H9 (cell line): ENCODE measurements at regions not wholly inside any gene's neighbourhood (a gene's known extent, or its start where the extent isn't known, plus 50 kb on each side); places are given as distances from the start of the nearest gene placed in this dataset.

ENCODE experiments used
- DNase-seq: peaks from one replicate; pipeline ENCODE4 v3.0.0-alpha.2; 2017
- H2AFZ ChIP-seq: one replicate; pipeline ENCODE4 v1.6.1; 2013; ENCODE audit warnings: mild to moderate bottlenecking, low read length, control low read depth, moderate library complexity
- H2AK5ac ChIP-seq: 2 replicates; pipeline ENCODE4 v1.6.1; 2013; ENCODE audit warnings: low read length, control low read depth, mixed read lengths; ENCODE audit not compliant: insufficient read length
- H2BK120ac ChIP-seq: one replicate; pipeline ENCODE4 v1.6.1; 2013; ENCODE audit warnings: low read depth, mild to moderate bottlenecking, low read length, control low read depth, inconsistent platforms; ENCODE audit not compliant: poor library complexity, severe bottlenecking
- H2BK12ac ChIP-seq: 2 replicates; pipeline ENCODE4 v1.6.1; 2013; ENCODE audit warnings: low read length, control low read depth, mixed read lengths, low read depth; ENCODE audit not compliant: insufficient read length
- H2BK15ac ChIP-seq: 2 replicates; pipeline ENCODE4 v1.6.1; 2013; ENCODE audit warnings: low read depth, low read length, control low read depth
- H2BK20ac ChIP-seq: one replicate; pipeline ENCODE4 v1.6.1; 2013; ENCODE audit warnings: low read depth, mild to moderate bottlenecking, low read length, control low read depth, inconsistent platforms; ENCODE audit not compliant: poor library complexity, severe bottlenecking
- H2BK5ac ChIP-seq: 2 replicates; pipeline ENCODE4 v1.6.1; 2013; ENCODE audit warnings: low read length, control low read depth, mixed read lengths; ENCODE audit not compliant: insufficient read length
- H3K14ac ChIP-seq: 2 replicates; pipeline ENCODE4 v1.6.1; 2013; ENCODE audit warnings: low read length, control low read depth; ENCODE audit not compliant: insufficient read depth
- H3K18ac ChIP-seq: 2 replicates; pipeline ENCODE4 v1.6.1; 2013; ENCODE audit warnings: low read depth, mild to moderate bottlenecking, mixed read lengths, low read length, control low read depth; ENCODE audit not compliant: insufficient read length
- H3K23ac ChIP-seq: 2 replicates; pipeline ENCODE4 v1.6.1; 2013; ENCODE audit warnings: low read length, control low read depth, mixed read lengths, low read depth; ENCODE audit not compliant: insufficient read length
- H3K23me2 ChIP-seq: 2 replicates; pipeline ENCODE4 v1.6.1; 2013; ENCODE audit warnings: low read depth, mild to moderate bottlenecking, mixed read lengths, low read length, control low read depth; ENCODE audit not compliant: insufficient read length, poor library complexity, severe bottlenecking
- H3K27ac ChIP-seq: 2 replicates; pipeline ENCODE4 v1.5.1; 2013; ENCODE audit warnings: low read length, control low read depth, mixed read lengths, low read depth; ENCODE audit not compliant: insufficient read length
- H3K27me3 ChIP-seq: 2 replicates; pipeline ENCODE4 v1.6.1; 2013; ENCODE audit warnings: low read length, control low read depth, inconsistent platforms; ENCODE audit not compliant: insufficient read depth
- H3K4ac ChIP-seq: 2 replicates; pipeline ENCODE4 v1.6.1; 2013; ENCODE audit warnings: low read depth, mild to moderate bottlenecking, control low read depth, inconsistent platforms, low read length, moderate library complexity
- H3K4me1 ChIP-seq: 2 replicates; pipeline ENCODE4 v1.6.1; 2013; ENCODE audit warnings: low read length, control low read depth, inconsistent platforms; ENCODE audit not compliant: insufficient read depth
- H3K4me2 ChIP-seq: 2 replicates; pipeline ENCODE4 v1.6.1; 2013; ENCODE audit warnings: low read length, control low read depth, mixed read lengths; ENCODE audit not compliant: insufficient read length, insufficient read depth
- H3K56ac ChIP-seq: 2 replicates; pipeline ENCODE4 v1.6.1; 2013; ENCODE audit warnings: low read depth, mild to moderate bottlenecking, mixed read lengths, low read length, control low read depth; ENCODE audit not compliant: insufficient read length
- H3K79me1 ChIP-seq: 2 replicates; pipeline ENCODE4 v1.6.1; 2013; ENCODE audit warnings: low read depth, mild to moderate bottlenecking, moderate library complexity, low read length, control low read depth, inconsistent platforms; ENCODE audit not compliant: insufficient read depth, poor library complexity, severe bottlenecking
- H3K79me2 ChIP-seq: 2 replicates; pipeline ENCODE4 v1.6.1; 2013; ENCODE audit warnings: low read length, control low read depth, inconsistent platforms; ENCODE audit not compliant: insufficient read depth
- H3K9ac ChIP-seq: 2 replicates; pipeline ENCODE4 v1.6.1; 2013; ENCODE audit warnings: low read length, control low read depth, mixed read lengths; ENCODE audit not compliant: insufficient read length; ENCODE audit errors: extremely low read depth
- H3K9me3 ChIP-seq: one replicate; pipeline ENCODE4 v1.6.1; 2013; ENCODE audit warnings: low read depth, low read length, inconsistent platforms; ENCODE audit not compliant: control insufficient read depth
- H3T11ph ChIP-seq: one replicate; pipeline ENCODE4 v1.6.1; 2013; ENCODE audit warnings: mild to moderate bottlenecking, low read length, control low read depth, inconsistent platforms
- H4K20me1 ChIP-seq: one replicate; pipeline ENCODE4 v1.6.1; 2013; ENCODE audit not compliant: control insufficient read depth, insufficient read length, insufficient read depth
- H4K5ac ChIP-seq: 2 replicates; pipeline ENCODE4 v1.6.1; 2013; ENCODE audit warnings: low read depth, mild to moderate bottlenecking, mixed read lengths, low read length, control low read depth; ENCODE audit not compliant: insufficient read length
- H4K8ac ChIP-seq: replicated peaks from 2 replicates; pipeline ENCODE4 v1.6.1; 2013; ENCODE audit warnings: low read length, control low read depth, mixed read lengths, low read depth; ENCODE audit not compliant: insufficient read length
- H4K91ac ChIP-seq: 2 replicates; pipeline ENCODE4 v1.6.1; 2013; ENCODE audit warnings: low read depth, mild to moderate bottlenecking, moderate library complexity, mixed read lengths, low read length, control low read depth; ENCODE audit not compliant: insufficient read length
- H3K27ac Mint-ChIP-seq, 3 experiments: 2 replicates in 2 of 3; 3 replicates in 1 of 3; pipeline ENCODE4 v1.8.0; 2020 to 2021; ENCODE audit warnings: mixed read lengths in 3 of 3, mild to moderate bottlenecking in 1 of 3, moderate library complexity in 1 of 3
- H3K27me3 Mint-ChIP-seq: 2 replicates; pipeline ENCODE4 v1.8.0; 2021; ENCODE audit warnings: low read depth, mild to moderate bottlenecking, moderate library complexity, mixed read lengths
- H3K36me3 Mint-ChIP-seq, 3 experiments: 2 replicates in 2 of 3; 3 replicates in 1 of 3; pipeline ENCODE4 v1.8.0; 2020 to 2021; ENCODE audit warnings: low read depth in 3 of 3, mixed read lengths in 3 of 3; ENCODE audit not compliant: insufficient read depth in 1 of 3
- H3K4me1 Mint-ChIP-seq, 2 experiments: 2 replicates each; pipeline ENCODE4 v1.8.0; 2020; ENCODE audit warnings: mixed read lengths in 2 of 2
- H3K4me3 Mint-ChIP-seq, 2 experiments: 2 replicates in 1 of 2; 3 replicates in 1 of 2; pipeline ENCODE4 v1.8.0; 2020 to 2021; ENCODE audit warnings: mild to moderate bottlenecking in 2 of 2, mixed read lengths in 2 of 2, moderate library complexity in 1 of 2
- H3K9me3 Mint-ChIP-seq, 2 experiments: 2 replicates in 1 of 2; 3 replicates in 1 of 2; pipeline ENCODE4 v1.8.0; 2020; ENCODE audit warnings: mild to moderate bottlenecking in 2 of 2, mixed read lengths in 2 of 2, moderate library complexity in 1 of 2
- CTCF ChIP-seq: fragments of 200-600 bp; sonication (generic); conservative IDR thresholded peaks from 3 replicates; pipeline ENCODE4 v1.8.0; 2021; ENCODE audit warnings: antibody characterized with exemption, mild to moderate bottlenecking
- WGBS: extraction: QIAGEN DNeasy Blood & Tissue Kit; methylation state at CpG from one replicate; pipeline ENCODE4 v1.1.7; 2013; ENCODE audit warnings: missing lambda C conversion rate, low lambda C conversion rate, mixed read lengths; ENCODE audit not compliant: insufficient read length; ENCODE audit errors: extremely low coverage; 5-methylcytosine and 5-hydroxymethylcytosine counted together

- H3K4me1 Mint-ChIP-seq, result peaks cover 7 to 10% of the 10 kb centered on the region in 2 experiments
- no peaks in the 10 kb centered on the region for H3K79me2 ChIP-seq
- no peak overlapping the region for H3K4me2 ChIP-seq
Measured at GRCh38 chrX:124256629-124257380, 75.7 kb upstream of the TEX13D start.

More at GRCh38 chrX:124256629-124257380, 75.7 kb upstream of the TEX13D start:
- no peak overlapping the region for H2BK15ac ChIP-seq
- no peaks in the 10 kb centered on the region for H3K4me1 ChIP-seq
- no peak overlapping the region for H4K91ac ChIP-seq
- H3K56ac ChIP-seq, result no peak overlapping the region
- no peak overlapping the region for H3K27ac Mint-ChIP-seq
- H3K4me3 Mint-ChIP-seq, result no peak overlapping the region
- no peak overlapping the region for H3K23ac ChIP-seq
- H4K20me1 ChIP-seq, result no peaks in the 10 kb centered on the region
- no peak overlapping the region for H2BK20ac ChIP-seq
- H3K9me3 ChIP-seq, result peaks cover 18% of the 10 kb centered on the region
- H3K79me1 ChIP-seq, result no peaks in the 10 kb centered on the region
- no peak overlapping the region for H4K8ac ChIP-seq
- no peak overlapping the region for H3K14ac ChIP-seq
- no peak overlapping the region for H2AFZ ChIP-seq
- no peaks in the 10 kb centered on the region for H3K27me3 ChIP-seq
- H2BK120ac ChIP-seq, result no peak overlapping the region
- no peak overlapping the region for H3K27ac ChIP-seq
- TF ChIP-seq CTCF, result no peak
- peaks cover 2 to 13% of the 10 kb centered on the region in 2 experiments; a peak in 2 of 5 replicates for H3K9me3 Mint-ChIP-seq
- no peak overlapping the region for H2BK5ac ChIP-seq
- no peak overlapping the region for H3K18ac ChIP-seq
- no peak overlapping the region for H3T11ph ChIP-seq
- no CpG with 5 or more reads among the region's 3 CpGs for WGBS
- no peak overlapping the region for H3K9ac ChIP-seq
- no peaks in the 10 kb centered on the region for H3K23me2 ChIP-seq
- H2AK5ac ChIP-seq, result no peak overlapping the region
- no peak overlapping the region for H3K4ac ChIP-seq
- H3K36me3 Mint-ChIP-seq, result no peaks in the 10 kb centered on the region; a peak in 1 of 7 replicates
- H2BK12ac ChIP-seq, result no peak overlapping the region
- no peak for DNase-seq
- no peaks in the 10 kb centered on the region for H3K27me3 Mint-ChIP-seq
- H4K5ac ChIP-seq, result no peak overlapping the region
